Uterus (tissue), 2 donors: ENCODE measurements at regions not wholly inside any gene's neighbourhood (a gene's known extent, or its start where the extent isn't known, plus 50 kb on each side); places are given as distances from the start of the nearest gene placed in this dataset.

Experiments
- POLR2A ChIP-seq, 2 donors: fragments of 450-650 bp; IDR thresholded peaks; one replicate each; pipeline ENCODE4 v1.6.1; 2016; ENCODE audit warnings: antibody characterized with exemption in 2 of 2, mild to moderate bottlenecking in 1 of 2, moderate library complexity in 1 of 2
- TF ChIP-seq, protein P1 (sequence below), 4 experiments: fragments of 200-600 bp in 2 of 4; fragments of 450-650 bp in 2 of 4; sonication (generic) in 2 of 4; IDR thresholded peaks; one replicate each; pipeline ENCODE4 v1.5.1; 2016 to 2019; ENCODE audit warnings: antibody characterized with exemption in 4 of 4, mild to moderate bottlenecking in 2 of 4, moderate library complexity in 1 of 4

DNA sequence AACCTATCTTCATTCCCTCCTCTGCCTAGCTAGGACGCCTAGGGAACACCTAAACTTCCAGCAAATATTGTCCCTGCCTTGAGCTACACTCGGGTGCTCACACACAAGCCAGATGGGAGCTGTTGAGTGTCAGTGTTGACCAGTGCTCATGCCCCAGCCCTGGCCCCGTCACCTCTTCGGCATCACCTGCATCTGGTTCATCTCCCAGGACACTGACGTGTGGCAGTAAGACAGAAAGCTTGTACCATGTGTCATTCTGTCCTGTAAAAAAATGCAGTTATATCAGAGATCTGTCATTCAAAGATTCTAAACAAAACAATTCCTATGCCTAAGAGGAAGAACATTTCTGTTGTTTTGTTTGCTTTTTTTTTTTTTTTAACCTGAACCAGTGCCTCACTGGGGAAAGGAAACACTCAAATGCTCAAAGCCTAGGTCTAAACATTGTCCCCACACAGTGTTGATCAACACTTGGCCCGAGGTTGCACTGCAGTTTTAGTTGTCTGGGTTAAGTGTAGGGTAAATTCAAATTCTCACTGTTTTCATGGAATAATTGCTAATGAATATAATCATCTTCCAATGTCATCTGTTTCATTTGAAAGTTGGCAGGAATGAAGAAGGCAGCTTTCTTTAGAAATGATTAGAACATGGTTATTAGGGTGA, 102.7 kb upstream of the SASH1 start:
- no peak for TF ChIP-seq POLR2A (IDR thresholded peaks at IDR 0.05)
- TF ChIP-seq, protein P1, sequence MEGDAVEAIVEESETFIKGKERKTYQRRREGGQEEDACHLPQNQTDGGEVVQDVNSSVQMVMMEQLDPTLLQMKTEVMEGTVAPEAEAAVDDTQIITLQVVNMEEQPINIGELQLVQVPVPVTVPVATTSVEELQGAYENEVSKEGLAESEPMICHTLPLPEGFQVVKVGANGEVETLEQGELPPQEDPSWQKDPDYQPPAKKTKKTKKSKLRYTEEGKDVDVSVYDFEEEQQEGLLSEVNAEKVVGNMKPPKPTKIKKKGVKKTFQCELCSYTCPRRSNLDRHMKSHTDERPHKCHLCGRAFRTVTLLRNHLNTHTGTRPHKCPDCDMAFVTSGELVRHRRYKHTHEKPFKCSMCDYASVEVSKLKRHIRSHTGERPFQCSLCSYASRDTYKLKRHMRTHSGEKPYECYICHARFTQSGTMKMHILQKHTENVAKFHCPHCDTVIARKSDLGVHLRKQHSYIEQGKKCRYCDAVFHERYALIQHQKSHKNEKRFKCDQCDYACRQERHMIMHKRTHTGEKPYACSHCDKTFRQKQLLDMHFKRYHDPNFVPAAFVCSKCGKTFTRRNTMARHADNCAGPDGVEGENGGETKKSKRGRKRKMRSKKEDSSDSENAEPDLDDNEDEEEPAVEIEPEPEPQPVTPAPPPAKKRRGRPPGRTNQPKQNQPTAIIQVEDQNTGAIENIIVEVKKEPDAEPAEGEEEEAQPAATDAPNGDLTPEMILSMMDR (IDR thresholded peaks at IDR 0.05) = no peak
